ENCODE measurements at regions not wholly inside any gene's neighbourhood (a gene's known extent, or its start where the extent isn't known, plus 50 kb on each side); places are given as distances from the start of the nearest gene placed in this dataset.
A peak's percentile ranks its signal among the peaks of the same experiment; 100 is the strongest.

GRCh38 chr4:26000274-26000950 lies 86.4 kb downstream of the SMIM20 start:
- no peaks in the 10 kb centered on the region for H3K9me3 ChIP-seq (replicated peaks in 1 of 3)
- H3K4me3 ChIP-seq = no peak overlapping the region
- intact Hi-C loops (cut with DNase I) = no loop called here
- WGBS, 4 donors = 78 to 91% (median 87%) methylated on average over 2 of the region's 2 CpGs
- H3K27ac ChIP-seq = peak overlapping the region in 1 of 5 donors; percentile 21
- no peaks in the 10 kb centered on the region for H3K4me1 ChIP-seq (replicated peaks in 1 of 2)
- no peaks in the 10 kb centered on the region for H3K36me3 ChIP-seq (replicated peaks in 1 of 2)
- peak in 1 of 7 donors; percentile 50 for DNase-seq
- peaks cover 6% of the 10 kb centered on the region for H3K27me3 ChIP-seq
- TF ChIP-seq POLR2A (IDR thresholded peaks at IDR 0.05) (no peak), CTCF (IDR thresholded peaks at IDR 0.05) (no peak)

GRCh38 chr4:26001413-26001812 lies 87.4 kb downstream of the SMIM20 start:
- WGBS, 4 donors = 78 to 90% (median 79%) methylated on average over 3 of the region's 3 CpGs
- Histone ChIP-seq H3K27ac (no peak overlapping the region), H3K36me3 (replicated peaks in 1 of 2) (no peaks in the 10 kb centered on the region), H3K9me3 (replicated peaks in 1 of 3) (no peaks in the 10 kb centered on the region), H3K27me3 (peaks cover 3% of the 10 kb centered on the region), H3K4me1 (replicated peaks in 1 of 2) (no peaks in the 10 kb centered on the region), H3K4me3 (no peak overlapping the region)
- DNase-seq = peak in 1 of 7 donors; percentile 29
- intact Hi-C loops (cut with DNase I) = no loop called here
- TF ChIP-seq POLR2A (IDR thresholded peaks at IDR 0.05) (no peak), CTCF (IDR thresholded peaks at IDR 0.05) (no peak)

- Histone ChIP-seq H3K4me1 (replicated peaks in 1 of 2) (no peaks in the 10 kb centered on the region), H3K4me3 (no peak overlapping the region), H3K27me3 (peaks cover 3% of the 10 kb centered on the region), H3K27ac (no peak overlapping the region), H3K9me3 (replicated peaks in 1 of 3) (no peaks in the 10 kb centered on the region), H3K36me3 (replicated peaks in 1 of 2) (no peaks in the 10 kb centered on the region)
- intact Hi-C loops (cut with DNase I) = no loop called here
- TF ChIP-seq POLR2A (IDR thresholded peaks at IDR 0.05) (no peak), CTCF (IDR thresholded peaks at IDR 0.05) (no peak)
- no peak for DNase-seq
- 76 to 86% (median 77%) methylated on average over 2 of the region's 2 CpGs for WGBS, 4 donors
These were observed 87.8 kb downstream of the SMIM20 start for GRCh38 chr4:26001816-26002215.

- intact Hi-C loops (cut with DNase I) = no loop called here
- H3K4me1 ChIP-seq (replicated peaks in 1 of 2) = no peaks in the 10 kb centered on the region
- H3K27ac ChIP-seq = no peak overlapping the region
- TF ChIP-seq POLR2A (IDR thresholded peaks at IDR 0.05) = no peak
- no peaks in the 10 kb centered on the region for H3K9me3 ChIP-seq (replicated peaks in 1 of 3)
- peaks cover 3% of the 10 kb centered on the region for H3K27me3 ChIP-seq
- no peaks in the 10 kb centered on the region for H3K36me3 ChIP-seq (replicated peaks in 1 of 2)
- 70 to 85% (median 78%) methylated on average over 1 to 2 of the region's 2 CpGs for WGBS, 4 donors
- peak in 1 of 7 donors; percentile 27 for DNase-seq
- no peak overlapping the region for H3K4me3 ChIP-seq
These were observed 89.0 kb downstream of the SMIM20 start for GRCh38 chr4:26003056-26003455.

- TF ChIP-seq CTCF (IDR thresholded peaks at IDR 0.05) = no peak
- no peak for TF ChIP-seq POLR2A (IDR thresholded peaks at IDR 0.05)
- intact Hi-C loops (cut with DNase I) = no loop called here
These were observed 90.3 kb downstream of the SMIM20 start for GRCh38 chr4:26004290-26004689.

More at GRCh38 chr4:26004290-26004689, 90.3 kb downstream of the SMIM20 start:
- Histone ChIP-seq H3K27ac (no peak overlapping the region), H3K4me3 (no peak overlapping the region), H3K9me3 (replicated peaks in 1 of 3) (no peaks in the 10 kb centered on the region), H3K27me3 (peaks cover 3% of the 10 kb centered on the region), H3K36me3 (replicated peaks in 1 of 2) (no peaks in the 10 kb centered on the region), H3K4me1 (replicated peaks in 1 of 2) (no peaks in the 10 kb centered on the region)
- no peak for DNase-seq
- 67 to 82% (median 72%) methylated on average over 1 of the region's 1 CpG for WGBS, 4 donors
